Mesenteric fat pad (tissue), 1 donor: ENCODE measurements at regions not wholly inside any gene's neighbourhood (a gene's known extent, or its start where the extent isn't known, plus 50 kb on each side); places are given as distances from the start of the nearest gene placed in this dataset.

ENCODE experiments used
- DNase-seq: peaks from one replicate; pipeline ENCODE4 v3.0.0-alpha.2; 2020; ENCODE audit warnings: low spot score
- donor health status: DM: yes; HTN: yes; CAD: no.

- no peak for DNase-seq
Observed at GRCh38 chr4:36004204-36004851, 240.0 kb downstream of the ARAP2 start.

GRCh38 chr4:36006226-36006625 is 238.1 kb downstream of the ARAP2 start:
- no peak for DNase-seq

GRCh38 chr4:36010397-36010929 is 233.9 kb downstream of the ARAP2 start:
- no peak for DNase-seq

- no peak for DNase-seq
Observed at GRCh38 chr4:36011381-36011780, 232.9 kb downstream of the ARAP2 start.

GRCh38 chr4:36012503-36012902 is 231.8 kb downstream of the ARAP2 start:
- DNase-seq, result no peak

GRCh38 chr4:36013206-36013605 is 231.1 kb downstream of the ARAP2 start:
- no peak for DNase-seq
